Peyer's patch (tissue), 4 donors: ENCODE measurements at regions not wholly inside any gene's neighbourhood (a gene's known extent, or its start where the extent isn't known, plus 50 kb on each side); places are given as distances from the start of the nearest gene placed in this dataset.
A peak's percentile ranks its signal among the peaks of the same experiment; 100 is the strongest.

Source experiments
- DNase-seq, 3 donors: peaks; one replicate each; pipeline ENCODE4 v3.0.0-alpha.2; 2017 to 2019
- H3K27ac ChIP-seq, 4 donors: fragments of 200-600 bp; sonication (generic); one replicate each; pipeline ENCODE4 v1.5.1; 2016 to 2019
- H3K27me3 ChIP-seq, 2 donors: fragments of 200-600 bp; sonication (generic); one replicate each; pipeline ENCODE4 v1.5.1; 2019
- H3K36me3 ChIP-seq, 3 donors: fragments of 200-600 bp; sonication (generic); one replicate each; pipeline ENCODE4 v1.5.1; 2016 to 2019
- H3K4me1 ChIP-seq, 4 donors: fragments of 200-600 bp; sonication (generic); one replicate each; pipeline ENCODE4 v1.5.1; 2016 to 2019
- H3K4me3 ChIP-seq, 4 donors: fragments of 200-600 bp; sonication (generic); 1 replicate in 3 of 4; 2 replicates in 1 of 4; pipeline ENCODE4 v1.5.1; 2016 to 2019; ENCODE audit warnings: mild to moderate bottlenecking in 1 of 4
- H3K9me3 ChIP-seq, 4 donors: fragments of 200-600 bp; sonication (generic); one replicate each; pipeline ENCODE4 v1.5.1; 2016 to 2019; ENCODE audit warnings: mild to moderate bottlenecking in 1 of 4
- POLR2A ChIP-seq, 2 donors: fragments of 450-650 bp; IDR thresholded peaks; one replicate each; pipeline ENCODE4 v1.5.1; 2017; ENCODE audit warnings: antibody characterized with exemption in 2 of 2, mild to moderate bottlenecking in 2 of 2, moderate library complexity in 2 of 2
- TF ChIP-seq, protein P1 (sequence below), 6 experiments: fragments of 450-650 bp in 4 of 6; fragments of 200-600 bp in 2 of 6; sonication (generic) in 1 of 6; IDR thresholded peaks; one replicate each; pipeline ENCODE4 v1.5.1; 2017 to 2019; ENCODE audit warnings: antibody characterized with exemption in 6 of 6, mild to moderate bottlenecking in 3 of 6, moderate library complexity in 1 of 6

- DNase-seq = no peak
- H3K9me3 ChIP-seq = no peaks in the 10 kb centered on the region
- TF ChIP-seq, protein P1, sequence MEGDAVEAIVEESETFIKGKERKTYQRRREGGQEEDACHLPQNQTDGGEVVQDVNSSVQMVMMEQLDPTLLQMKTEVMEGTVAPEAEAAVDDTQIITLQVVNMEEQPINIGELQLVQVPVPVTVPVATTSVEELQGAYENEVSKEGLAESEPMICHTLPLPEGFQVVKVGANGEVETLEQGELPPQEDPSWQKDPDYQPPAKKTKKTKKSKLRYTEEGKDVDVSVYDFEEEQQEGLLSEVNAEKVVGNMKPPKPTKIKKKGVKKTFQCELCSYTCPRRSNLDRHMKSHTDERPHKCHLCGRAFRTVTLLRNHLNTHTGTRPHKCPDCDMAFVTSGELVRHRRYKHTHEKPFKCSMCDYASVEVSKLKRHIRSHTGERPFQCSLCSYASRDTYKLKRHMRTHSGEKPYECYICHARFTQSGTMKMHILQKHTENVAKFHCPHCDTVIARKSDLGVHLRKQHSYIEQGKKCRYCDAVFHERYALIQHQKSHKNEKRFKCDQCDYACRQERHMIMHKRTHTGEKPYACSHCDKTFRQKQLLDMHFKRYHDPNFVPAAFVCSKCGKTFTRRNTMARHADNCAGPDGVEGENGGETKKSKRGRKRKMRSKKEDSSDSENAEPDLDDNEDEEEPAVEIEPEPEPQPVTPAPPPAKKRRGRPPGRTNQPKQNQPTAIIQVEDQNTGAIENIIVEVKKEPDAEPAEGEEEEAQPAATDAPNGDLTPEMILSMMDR (IDR thresholded peaks at IDR 0.05) = no peak
- no peak for TF ChIP-seq POLR2A (IDR thresholded peaks at IDR 0.05)
- H3K27me3 ChIP-seq = no peaks in the 10 kb centered on the region
- peak overlapping the region in 2 of 4 donors; percentile 91 to 92 for H3K27ac ChIP-seq
- H3K36me3 ChIP-seq = no peaks in the 10 kb centered on the region
- H3K4me3 ChIP-seq = no peak overlapping the region
- H3K4me1 ChIP-seq = peaks cover 0 to 28% (median 8%) of the 10 kb centered on the region in 4 donors
These were observed 118.1 kb upstream of the CXCR4 start for GRCh38 chr2:136236019-136236418.

- TF ChIP-seq, protein P1 (IDR thresholded peaks at IDR 0.05) = no peak
- no peak for TF ChIP-seq POLR2A (IDR thresholded peaks at IDR 0.05)
- Histone ChIP-seq H3K27ac (peak overlapping the region in 1 of 4 donors; percentile 92), H3K4me3 (no peak overlapping the region), H3K4me1 (peaks cover 0 to 27% (median 8%) of the 10 kb centered on the region in 4 donors), H3K27me3 (no peaks in the 10 kb centered on the region), H3K36me3 (no peaks in the 10 kb centered on the region), H3K9me3 (no peaks in the 10 kb centered on the region)
- no peak for DNase-seq
These were observed 117.6 kb upstream of the CXCR4 start for GRCh38 chr2:136235546-136235945.

DNA sequence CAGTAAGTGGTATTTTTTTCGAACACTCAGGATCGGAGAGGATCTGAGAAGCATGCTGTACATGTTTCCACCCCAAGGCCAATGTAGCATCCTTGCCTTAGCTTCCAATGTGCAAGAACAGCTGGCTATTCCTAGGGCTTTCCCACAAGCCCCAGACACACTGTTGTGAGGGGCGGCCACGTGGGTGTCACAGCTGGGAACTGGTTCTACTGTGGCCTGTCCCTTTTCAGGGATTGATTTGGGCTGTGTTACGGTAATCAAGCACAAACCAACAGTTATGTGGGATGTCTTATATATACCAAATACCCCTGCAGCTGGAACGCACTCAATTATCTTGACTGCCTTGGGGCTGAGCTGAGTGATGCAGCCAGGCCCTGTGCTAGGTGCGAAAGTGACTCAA, 116.3 kb upstream of the CXCR4 start:
- H3K9me3 ChIP-seq = no peaks in the 10 kb centered on the region
- no peak for DNase-seq
- peaks cover 0 to 14% (median 5%) of the 10 kb centered on the region in 4 donors for H3K4me1 ChIP-seq
- TF ChIP-seq, protein P1 (IDR thresholded peaks at IDR 0.05) = no peak
- TF ChIP-seq POLR2A (IDR thresholded peaks at IDR 0.05) = no peak
- H3K4me3 ChIP-seq = no peak overlapping the region
- H3K27ac ChIP-seq = peak overlapping the region in 1 of 4 donors; percentile 40
- no peaks in the 10 kb centered on the region for H3K27me3 ChIP-seq
- no peaks in the 10 kb centered on the region for H3K36me3 ChIP-seq

DNA sequence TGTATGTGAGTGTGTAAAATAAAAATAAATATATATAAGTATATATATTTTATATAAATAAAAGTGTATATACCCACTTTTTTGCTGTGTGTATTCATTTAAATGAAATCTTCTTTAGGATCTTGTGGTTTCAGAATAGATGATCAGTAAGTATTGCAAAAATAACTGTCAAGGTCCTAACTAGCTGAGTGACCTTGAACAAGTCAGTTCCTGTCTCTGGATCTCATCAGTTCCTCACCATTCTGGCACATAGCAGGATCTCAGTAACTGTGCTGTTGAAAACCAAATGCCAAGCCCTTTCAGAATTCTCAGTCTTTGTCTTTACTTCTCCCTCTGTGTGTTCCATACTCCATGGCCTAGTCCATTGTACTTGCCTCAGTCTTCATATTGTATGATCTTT, 115.3 kb upstream of the CXCR4 start:
- no peaks in the 10 kb centered on the region for H3K36me3 ChIP-seq
- H3K4me3 ChIP-seq = no peak overlapping the region
- TF ChIP-seq, protein P1 (IDR thresholded peaks at IDR 0.05) = no peak
- no peak for TF ChIP-seq POLR2A (IDR thresholded peaks at IDR 0.05)
- peaks cover 0 to 8% (median 2%) of the 10 kb centered on the region in 4 donors for H3K4me1 ChIP-seq
- H3K9me3 ChIP-seq = no peaks in the 10 kb centered on the region
- H3K27ac ChIP-seq = peak overlapping the region in 1 of 4 donors; percentile 66
- no peak for DNase-seq
- H3K27me3 ChIP-seq = no peaks in the 10 kb centered on the region

DNA sequence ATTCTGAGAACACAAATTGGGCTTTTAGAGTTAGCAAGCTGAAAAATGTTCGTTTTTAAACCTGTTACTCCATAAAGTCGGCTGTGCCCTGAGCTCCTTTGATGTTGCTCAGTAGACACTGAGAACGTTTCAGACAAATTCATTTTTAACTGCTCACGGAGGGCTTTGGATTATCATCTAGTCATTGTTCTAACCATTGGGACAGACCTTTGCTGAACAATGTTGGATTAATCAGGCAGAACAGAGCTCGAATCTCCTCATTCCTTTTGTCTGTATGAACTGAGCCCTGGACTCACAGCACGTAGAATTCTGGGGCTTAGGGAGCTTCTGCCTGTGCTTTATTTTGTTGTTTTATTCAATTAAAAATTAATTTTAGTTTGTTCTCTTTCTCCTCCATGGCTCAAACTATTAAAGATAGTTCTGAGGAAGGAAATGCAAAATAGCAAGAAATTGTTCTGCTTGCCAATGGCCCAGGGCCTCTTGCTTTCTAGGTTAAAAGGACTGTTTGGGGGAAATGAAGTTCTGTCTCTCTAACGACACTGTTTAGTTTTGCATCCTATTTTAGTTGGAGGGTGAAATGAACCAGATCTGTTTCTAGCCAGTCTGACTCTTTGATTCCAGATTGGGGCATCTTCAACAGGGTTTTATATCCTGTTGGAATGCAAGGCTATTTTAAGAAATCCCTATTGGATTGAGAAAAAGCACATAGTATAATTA, 114.7 kb upstream of the CXCR4 start:
- peaks cover 0 to 2% (median 0%) of the 10 kb centered on the region in 4 donors for H3K4me1 ChIP-seq
- TF ChIP-seq, protein P1 (IDR thresholded peaks at IDR 0.05) = no peak
- TF ChIP-seq POLR2A (IDR thresholded peaks at IDR 0.05) = no peak
- no peaks in the 10 kb centered on the region for H3K9me3 ChIP-seq
- DNase-seq = no peak
- no peak overlapping the region for H3K4me3 ChIP-seq
- no peaks in the 10 kb centered on the region for H3K27me3 ChIP-seq
- H3K36me3 ChIP-seq = no peaks in the 10 kb centered on the region
- peak overlapping the region in 2 of 4 donors; percentile 30 to 66 for H3K27ac ChIP-seq
